Stimulated activated naive CD8-positive, alpha-beta T cell treated with anti-CD3 and anti-CD28 coated beads, Interleukin-15, Interleukin-2, amounts not matched to agents 100 ng/mL and 50 ng/mL, for 24 hours (primary cell): ENCODE measurements at regions not wholly inside any gene's neighbourhood (a gene's known extent, or its start where the extent isn't known, plus 50 kb on each side); places are given as distances from the start of the nearest gene placed in this dataset.
"Not testable (repeated sequence)": the region's sequence is repeated elsewhere in the genome, so short reads cannot be mapped to it uniquely, and the experiment has no call there.

Experiments used
- H3K27ac Mint-ChIP-seq: one replicate; pipeline ENCODE4 v1.8.0; 2021; ENCODE audit warnings: mild to moderate bottlenecking, mixed read lengths
- H3K27me3 Mint-ChIP-seq: one replicate; pipeline ENCODE4 v1.8.0; 2021; ENCODE audit warnings: mixed read lengths
- H3K36me3 Mint-ChIP-seq: one replicate; pipeline ENCODE4 v1.8.0; 2021; ENCODE audit warnings: low read depth, mixed read lengths
- H3K4me1 Mint-ChIP-seq: one replicate; pipeline ENCODE4 v1.8.0; 2021; ENCODE audit warnings: low read depth, mixed read lengths
- H3K4me3 Mint-ChIP-seq: one replicate; pipeline ENCODE4 v1.8.0; 2021; ENCODE audit warnings: mild to moderate bottlenecking, mixed read lengths
- H3K9me3 Mint-ChIP-seq: one replicate; pipeline ENCODE4 v1.8.0; 2021; ENCODE audit warnings: mixed read lengths

- H3K4me1 Mint-ChIP-seq, H3K9me3 Mint-ChIP-seq, H3K4me3 Mint-ChIP-seq, H3K27ac Mint-ChIP-seq, H3K36me3 Mint-ChIP-seq: not testable (repeated sequence)
- peaks cover 18% of the 10 kb centered on the region for H3K27me3 Mint-ChIP-seq
Observed at GRCh38 chr15:31725619-31726018, 304.7 kb upstream of the CHRNA7 start.

GRCh38 chr15:31727612-31728011, 302.7 kb upstream of the CHRNA7 start:
- peaks cover 31% of the 10 kb centered on the region for H3K27me3 Mint-ChIP-seq
- H3K4me1 Mint-ChIP-seq: no peaks in the 10 kb centered on the region
- no peak overlapping the region for H3K27ac Mint-ChIP-seq
- no peaks in the 10 kb centered on the region for H3K36me3 Mint-ChIP-seq
- H3K9me3 Mint-ChIP-seq: no peaks in the 10 kb centered on the region
- H3K4me3 Mint-ChIP-seq: no peak overlapping the region

DNA sequence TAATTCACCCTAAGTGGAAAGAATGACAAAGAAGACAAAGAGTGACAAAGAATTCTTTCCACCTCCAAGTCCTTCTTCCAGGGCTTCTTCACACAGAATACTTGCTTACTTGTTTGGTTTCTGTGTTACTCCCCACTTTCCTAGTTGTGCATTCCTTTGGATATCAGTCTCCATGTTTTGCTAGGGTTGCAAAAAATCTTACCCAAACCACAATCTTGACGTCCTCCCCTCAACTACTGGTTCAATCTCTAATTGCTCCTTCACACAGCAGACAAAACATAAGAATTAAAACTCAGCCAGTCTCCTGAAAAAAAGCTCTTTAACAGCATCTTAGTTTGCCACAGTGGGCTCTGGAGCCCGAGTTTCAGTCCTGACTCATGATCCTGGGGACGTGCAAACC, 297.6 kb upstream of the CHRNA7 start:
- H3K36me3 Mint-ChIP-seq: no peaks in the 10 kb centered on the region
- no peak overlapping the region for H3K4me3 Mint-ChIP-seq
- no peaks in the 10 kb centered on the region for H3K4me1 Mint-ChIP-seq
- peaks cover 31% of the 10 kb centered on the region for H3K27me3 Mint-ChIP-seq
- no peak overlapping the region for H3K27ac Mint-ChIP-seq
- peaks cover 11% of the 10 kb centered on the region for H3K9me3 Mint-ChIP-seq

DNA sequence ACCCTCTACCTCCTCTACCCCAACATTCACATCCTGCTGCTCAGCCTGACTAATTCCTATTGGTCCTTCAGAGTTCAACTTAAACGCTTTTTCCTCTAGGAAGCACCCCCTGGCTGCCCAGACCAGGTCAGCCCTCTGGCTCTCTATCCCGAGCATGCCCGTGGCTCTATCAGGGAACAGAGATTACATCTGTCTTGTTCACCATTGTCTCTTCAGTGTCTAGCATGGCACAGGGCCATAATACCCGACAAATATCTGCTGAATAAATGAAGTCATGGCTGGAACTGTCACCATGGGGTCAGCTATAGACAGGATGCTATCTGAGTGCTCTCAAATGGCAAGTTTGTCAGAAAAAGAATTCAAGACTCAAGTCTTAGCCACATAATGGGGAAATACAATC, 296.9 kb upstream of the CHRNA7 start:
- Mint-ChIP-seq H3K27ac (no peak overlapping the region), H3K36me3 (no peaks in the 10 kb centered on the region), H3K9me3 (peaks cover 11% of the 10 kb centered on the region), H3K4me1 (no peaks in the 10 kb centered on the region), H3K4me3 (no peak overlapping the region), H3K27me3 (peaks cover 25% of the 10 kb centered on the region)

GRCh38 chr15:31740203-31740602, 290.1 kb upstream of the CHRNA7 start:
- Mint-ChIP-seq H3K4me3 (no peak overlapping the region), H3K27ac (no peak overlapping the region), H3K27me3 (peaks cover 23% of the 10 kb centered on the region)

GRCh38 chr15:31745841-31746240, 284.5 kb upstream of the CHRNA7 start:
- H3K9me3 Mint-ChIP-seq: peaks cover 18% of the 10 kb centered on the region
- H3K27me3 Mint-ChIP-seq: peaks cover 22% of the 10 kb centered on the region
- no peaks in the 10 kb centered on the region for H3K36me3 Mint-ChIP-seq
- H3K27ac Mint-ChIP-seq: no peak overlapping the region
- no peaks in the 10 kb centered on the region for H3K4me1 Mint-ChIP-seq
- no peak overlapping the region for H3K4me3 Mint-ChIP-seq

More at GRCh38 chr15:31740203-31740602, 290.1 kb upstream of the CHRNA7 start:
- no peaks in the 10 kb centered on the region for H3K4me1 Mint-ChIP-seq
- H3K36me3 Mint-ChIP-seq: no peaks in the 10 kb centered on the region
- peaks cover 22% of the 10 kb centered on the region for H3K9me3 Mint-ChIP-seq

- H3K4me1 Mint-ChIP-seq: no peaks in the 10 kb centered on the region
Observed at GRCh38 chr15:31752065-31752762, 278.1 kb upstream of the CHRNA7 start.

GRCh38 chr15:31752905-31753304, 277.4 kb upstream of the CHRNA7 start:
- Mint-ChIP-seq H3K4me1 (no peaks in the 10 kb centered on the region), H3K27ac (no peak overlapping the region), H3K27me3 (peaks cover 13% of the 10 kb centered on the region), H3K4me3 (no peak overlapping the region), H3K9me3 (peaks cover 5% of the 10 kb centered on the region), H3K36me3 (no peaks in the 10 kb centered on the region)

More at GRCh38 chr15:31752065-31752762, 278.1 kb upstream of the CHRNA7 start:
- Mint-ChIP-seq H3K9me3 (peaks cover 5% of the 10 kb centered on the region), H3K4me3 (no peak overlapping the region), H3K27me3 (peaks cover 19% of the 10 kb centered on the region), H3K27ac (no peak overlapping the region), H3K36me3 (no peaks in the 10 kb centered on the region)

GRCh38 chr15:31758126-31758525, 272.2 kb upstream of the CHRNA7 start:
- no peak overlapping the region for H3K4me3 Mint-ChIP-seq
- H3K4me1 Mint-ChIP-seq: no peaks in the 10 kb centered on the region
- peaks cover 3% of the 10 kb centered on the region for H3K9me3 Mint-ChIP-seq
- H3K36me3 Mint-ChIP-seq: no peaks in the 10 kb centered on the region
- peaks cover 44% of the 10 kb centered on the region for H3K27me3 Mint-ChIP-seq
- no peak overlapping the region for H3K27ac Mint-ChIP-seq

GRCh38 chr15:31768055-31768454, 262.3 kb upstream of the CHRNA7 start:
- no peak overlapping the region for H3K27ac Mint-ChIP-seq
- H3K9me3 Mint-ChIP-seq: no peaks in the 10 kb centered on the region
- no peaks in the 10 kb centered on the region for H3K4me1 Mint-ChIP-seq
- no peak overlapping the region for H3K4me3 Mint-ChIP-seq
- no peaks in the 10 kb centered on the region for H3K36me3 Mint-ChIP-seq
- peaks cover 10% of the 10 kb centered on the region for H3K27me3 Mint-ChIP-seq

DNA sequence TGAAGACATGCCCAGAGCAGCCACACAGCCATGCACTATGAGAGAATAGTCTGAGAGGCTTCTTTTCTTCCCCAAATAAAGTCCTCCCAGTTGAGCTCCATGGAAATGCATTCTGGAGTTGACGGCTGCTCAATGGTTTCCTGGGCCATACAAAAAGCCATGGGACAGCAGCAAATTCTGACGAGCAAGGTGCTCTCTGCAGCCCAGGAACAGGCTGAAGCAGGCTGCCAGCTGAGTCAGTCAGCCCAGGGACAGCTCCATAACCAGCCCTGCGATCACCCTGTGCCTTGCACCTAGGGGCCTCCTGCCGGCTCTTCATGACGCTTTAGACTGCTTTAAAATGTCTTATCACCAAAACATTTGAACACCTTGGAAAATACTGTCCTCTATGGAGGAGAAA, 256.3 kb upstream of the CHRNA7 start:
- no peak overlapping the region for H3K4me3 Mint-ChIP-seq
- no peaks in the 10 kb centered on the region for H3K4me1 Mint-ChIP-seq
- no peaks in the 10 kb centered on the region for H3K9me3 Mint-ChIP-seq
- no peaks in the 10 kb centered on the region for H3K36me3 Mint-ChIP-seq
- H3K27ac Mint-ChIP-seq: no peak overlapping the region
- H3K27me3 Mint-ChIP-seq: peaks cover 5% of the 10 kb centered on the region

DNA sequence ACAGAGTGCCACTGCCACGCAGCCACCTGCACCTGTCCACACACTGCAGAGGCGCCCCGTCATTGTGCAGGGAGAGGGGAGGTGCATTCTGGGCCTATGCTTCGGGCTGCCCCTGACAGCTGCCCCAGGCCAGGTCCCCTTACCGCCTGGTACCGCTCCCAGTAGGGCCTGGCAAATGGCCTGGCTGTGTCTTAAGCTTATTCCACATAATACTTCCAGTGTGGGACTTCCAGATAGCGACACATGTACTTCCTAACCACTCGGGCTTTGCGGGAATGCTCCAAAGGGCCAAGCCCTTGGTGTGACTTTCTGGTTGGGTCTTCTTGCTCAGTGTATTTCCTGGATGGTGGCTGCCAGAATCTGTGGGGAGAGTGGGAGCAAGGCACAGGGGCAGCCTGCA, 254.3 kb upstream of the CHRNA7 start:
- Mint-ChIP-seq H3K9me3 (no peaks in the 10 kb centered on the region), H3K4me1 (no peaks in the 10 kb centered on the region), H3K4me3 (no peak overlapping the region), H3K27me3 (peaks cover 8% of the 10 kb centered on the region), H3K36me3 (no peaks in the 10 kb centered on the region), H3K27ac (no peak overlapping the region)

GRCh38 chr15:31781261-31781660, 249.1 kb upstream of the CHRNA7 start:
- Mint-ChIP-seq H3K27ac (no peak overlapping the region), H3K4me1 (no peaks in the 10 kb centered on the region), H3K27me3 (peaks cover 9% of the 10 kb centered on the region), H3K36me3 (no peaks in the 10 kb centered on the region), H3K9me3 (no peaks in the 10 kb centered on the region), H3K4me3 (no peak overlapping the region)

DNA sequence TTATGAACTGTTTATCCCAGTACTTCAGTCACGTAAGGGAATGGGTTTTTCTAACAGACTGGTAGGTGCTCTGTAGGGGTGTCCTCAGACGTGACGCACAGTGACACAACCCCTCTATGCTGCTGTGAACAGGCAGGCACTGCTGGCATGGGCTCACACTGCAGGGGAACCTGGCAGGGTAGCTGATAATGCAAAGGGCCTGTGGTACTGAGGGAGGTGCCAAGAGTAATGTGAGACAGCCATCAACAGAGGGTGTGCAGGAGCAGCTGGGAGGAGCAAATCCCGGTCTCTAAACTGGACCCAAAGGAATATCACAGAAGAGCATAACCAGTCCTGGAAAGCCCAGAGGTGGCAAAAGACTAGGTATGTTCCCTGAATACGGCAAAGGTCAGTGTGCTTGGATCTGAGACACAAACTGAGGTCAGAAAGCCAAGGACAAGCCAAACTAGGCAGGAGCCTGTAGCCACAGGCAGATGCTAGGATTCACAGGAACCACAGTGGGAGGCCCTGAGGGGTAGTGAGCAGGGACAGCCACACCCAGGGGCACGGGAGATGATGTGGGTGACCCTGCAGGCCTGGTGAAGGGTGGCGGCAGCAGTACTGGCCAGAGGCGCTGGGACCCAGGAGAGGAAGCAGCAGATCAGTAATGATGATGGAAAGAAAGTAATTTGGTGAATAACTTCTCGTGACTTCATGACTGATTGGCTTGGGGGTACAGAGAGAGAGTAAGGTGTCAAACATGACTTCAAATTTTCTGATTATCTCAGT, 248.1 kb upstream of the CHRNA7 start:
- no peaks in the 10 kb centered on the region for H3K4me1 Mint-ChIP-seq
- no peaks in the 10 kb centered on the region for H3K36me3 Mint-ChIP-seq
- H3K27me3 Mint-ChIP-seq: peaks cover 9% of the 10 kb centered on the region
- no peaks in the 10 kb centered on the region for H3K9me3 Mint-ChIP-seq
- H3K27ac Mint-ChIP-seq: no peak overlapping the region
- no peak overlapping the region for H3K4me3 Mint-ChIP-seq

GRCh38 chr15:31782951-31783350, 247.4 kb upstream of the CHRNA7 start:
- Mint-ChIP-seq H3K4me1 (no peaks in the 10 kb centered on the region), H3K27ac (no peak overlapping the region), H3K27me3 (peaks cover 9% of the 10 kb centered on the region), H3K36me3 (no peaks in the 10 kb centered on the region), H3K9me3 (no peaks in the 10 kb centered on the region), H3K4me3 (no peak overlapping the region)
